H9 (cell line): ENCODE measurements at regions not wholly inside any gene's neighbourhood (a gene's known extent, or its start where the extent isn't known, plus 50 kb on each side); places are given as distances from the start of the nearest gene placed in this dataset.

Experiments used
- DNase-seq: peaks from one replicate; pipeline ENCODE4 v3.0.0-alpha.2; 2017
- H2AFZ ChIP-seq: one replicate; pipeline ENCODE4 v1.6.1; 2013; ENCODE audit warnings: mild to moderate bottlenecking, low read length, control low read depth, moderate library complexity
- H2AK5ac ChIP-seq: 2 replicates; pipeline ENCODE4 v1.6.1; 2013; ENCODE audit warnings: low read length, control low read depth, mixed read lengths; ENCODE audit not compliant: insufficient read length
- H2BK120ac ChIP-seq: one replicate; pipeline ENCODE4 v1.6.1; 2013; ENCODE audit warnings: low read depth, mild to moderate bottlenecking, low read length, control low read depth, inconsistent platforms; ENCODE audit not compliant: poor library complexity, severe bottlenecking
- H2BK12ac ChIP-seq: 2 replicates; pipeline ENCODE4 v1.6.1; 2013; ENCODE audit warnings: low read length, control low read depth, mixed read lengths, low read depth; ENCODE audit not compliant: insufficient read length
- H2BK15ac ChIP-seq: 2 replicates; pipeline ENCODE4 v1.6.1; 2013; ENCODE audit warnings: low read depth, low read length, control low read depth
- H2BK20ac ChIP-seq: one replicate; pipeline ENCODE4 v1.6.1; 2013; ENCODE audit warnings: low read depth, mild to moderate bottlenecking, low read length, control low read depth, inconsistent platforms; ENCODE audit not compliant: poor library complexity, severe bottlenecking
- H2BK5ac ChIP-seq: 2 replicates; pipeline ENCODE4 v1.6.1; 2013; ENCODE audit warnings: low read length, control low read depth, mixed read lengths; ENCODE audit not compliant: insufficient read length
- H3K14ac ChIP-seq: 2 replicates; pipeline ENCODE4 v1.6.1; 2013; ENCODE audit warnings: low read length, control low read depth; ENCODE audit not compliant: insufficient read depth
- H3K18ac ChIP-seq: 2 replicates; pipeline ENCODE4 v1.6.1; 2013; ENCODE audit warnings: low read depth, mild to moderate bottlenecking, mixed read lengths, low read length, control low read depth; ENCODE audit not compliant: insufficient read length
- H3K23ac ChIP-seq: 2 replicates; pipeline ENCODE4 v1.6.1; 2013; ENCODE audit warnings: low read length, control low read depth, mixed read lengths, low read depth; ENCODE audit not compliant: insufficient read length
- H3K23me2 ChIP-seq: 2 replicates; pipeline ENCODE4 v1.6.1; 2013; ENCODE audit warnings: low read depth, mild to moderate bottlenecking, mixed read lengths, low read length, control low read depth; ENCODE audit not compliant: insufficient read length, poor library complexity, severe bottlenecking
- H3K27ac ChIP-seq: 2 replicates; pipeline ENCODE4 v1.5.1; 2013; ENCODE audit warnings: low read length, control low read depth, mixed read lengths, low read depth; ENCODE audit not compliant: insufficient read length
- H3K27me3 ChIP-seq: 2 replicates; pipeline ENCODE4 v1.6.1; 2013; ENCODE audit warnings: low read length, control low read depth, inconsistent platforms; ENCODE audit not compliant: insufficient read depth
- H3K4ac ChIP-seq: 2 replicates; pipeline ENCODE4 v1.6.1; 2013; ENCODE audit warnings: low read depth, mild to moderate bottlenecking, control low read depth, inconsistent platforms, low read length, moderate library complexity
- H3K4me1 ChIP-seq: 2 replicates; pipeline ENCODE4 v1.6.1; 2013; ENCODE audit warnings: low read length, control low read depth, inconsistent platforms; ENCODE audit not compliant: insufficient read depth
- H3K4me2 ChIP-seq: 2 replicates; pipeline ENCODE4 v1.6.1; 2013; ENCODE audit warnings: low read length, control low read depth, mixed read lengths; ENCODE audit not compliant: insufficient read length, insufficient read depth
- H3K56ac ChIP-seq: 2 replicates; pipeline ENCODE4 v1.6.1; 2013; ENCODE audit warnings: low read depth, mild to moderate bottlenecking, mixed read lengths, low read length, control low read depth; ENCODE audit not compliant: insufficient read length
- H3K79me1 ChIP-seq: 2 replicates; pipeline ENCODE4 v1.6.1; 2013; ENCODE audit warnings: low read depth, mild to moderate bottlenecking, moderate library complexity, low read length, control low read depth, inconsistent platforms; ENCODE audit not compliant: insufficient read depth, poor library complexity, severe bottlenecking
- H3K79me2 ChIP-seq: 2 replicates; pipeline ENCODE4 v1.6.1; 2013; ENCODE audit warnings: low read length, control low read depth, inconsistent platforms; ENCODE audit not compliant: insufficient read depth
- H3K9ac ChIP-seq: 2 replicates; pipeline ENCODE4 v1.6.1; 2013; ENCODE audit warnings: low read length, control low read depth, mixed read lengths; ENCODE audit not compliant: insufficient read length; ENCODE audit errors: extremely low read depth
- H3K9me3 ChIP-seq: one replicate; pipeline ENCODE4 v1.6.1; 2013; ENCODE audit warnings: low read depth, low read length, inconsistent platforms; ENCODE audit not compliant: control insufficient read depth
- H3T11ph ChIP-seq: one replicate; pipeline ENCODE4 v1.6.1; 2013; ENCODE audit warnings: mild to moderate bottlenecking, low read length, control low read depth, inconsistent platforms
- H4K20me1 ChIP-seq: one replicate; pipeline ENCODE4 v1.6.1; 2013; ENCODE audit not compliant: control insufficient read depth, insufficient read length, insufficient read depth
- H4K5ac ChIP-seq: 2 replicates; pipeline ENCODE4 v1.6.1; 2013; ENCODE audit warnings: low read depth, mild to moderate bottlenecking, mixed read lengths, low read length, control low read depth; ENCODE audit not compliant: insufficient read length
- H4K8ac ChIP-seq: replicated peaks from 2 replicates; pipeline ENCODE4 v1.6.1; 2013; ENCODE audit warnings: low read length, control low read depth, mixed read lengths, low read depth; ENCODE audit not compliant: insufficient read length
- H4K91ac ChIP-seq: 2 replicates; pipeline ENCODE4 v1.6.1; 2013; ENCODE audit warnings: low read depth, mild to moderate bottlenecking, moderate library complexity, mixed read lengths, low read length, control low read depth; ENCODE audit not compliant: insufficient read length
- H3K27ac Mint-ChIP-seq, 3 experiments: 2 replicates in 2 of 3; 3 replicates in 1 of 3; pipeline ENCODE4 v1.8.0; 2020 to 2021; ENCODE audit warnings: mixed read lengths in 3 of 3, mild to moderate bottlenecking in 1 of 3, moderate library complexity in 1 of 3
- H3K27me3 Mint-ChIP-seq: 2 replicates; pipeline ENCODE4 v1.8.0; 2021; ENCODE audit warnings: low read depth, mild to moderate bottlenecking, moderate library complexity, mixed read lengths
- H3K36me3 Mint-ChIP-seq, 3 experiments: 2 replicates in 2 of 3; 3 replicates in 1 of 3; pipeline ENCODE4 v1.8.0; 2020 to 2021; ENCODE audit warnings: low read depth in 3 of 3, mixed read lengths in 3 of 3; ENCODE audit not compliant: insufficient read depth in 1 of 3
- H3K4me1 Mint-ChIP-seq, 2 experiments: 2 replicates each; pipeline ENCODE4 v1.8.0; 2020; ENCODE audit warnings: mixed read lengths in 2 of 2
- H3K4me3 Mint-ChIP-seq, 2 experiments: 2 replicates in 1 of 2; 3 replicates in 1 of 2; pipeline ENCODE4 v1.8.0; 2020 to 2021; ENCODE audit warnings: mild to moderate bottlenecking in 2 of 2, mixed read lengths in 2 of 2, moderate library complexity in 1 of 2
- H3K9me3 Mint-ChIP-seq, 2 experiments: 2 replicates in 1 of 2; 3 replicates in 1 of 2; pipeline ENCODE4 v1.8.0; 2020; ENCODE audit warnings: mild to moderate bottlenecking in 2 of 2, mixed read lengths in 2 of 2, moderate library complexity in 1 of 2
- WGBS: extraction: QIAGEN DNeasy Blood & Tissue Kit; methylation state at CpG from one replicate; pipeline ENCODE4 v1.1.7; 2013; ENCODE audit warnings: missing lambda C conversion rate, low lambda C conversion rate, mixed read lengths; ENCODE audit not compliant: insufficient read length; ENCODE audit errors: extremely low coverage; 5-methylcytosine and 5-hydroxymethylcytosine counted together
- TF ChIP-seq, protein P1 (sequence below): fragments of 200-600 bp; sonication (generic); conservative IDR thresholded peaks from 3 replicates; pipeline ENCODE4 v1.8.0; 2021; ENCODE audit warnings: antibody characterized with exemption, mild to moderate bottlenecking

DNA sequence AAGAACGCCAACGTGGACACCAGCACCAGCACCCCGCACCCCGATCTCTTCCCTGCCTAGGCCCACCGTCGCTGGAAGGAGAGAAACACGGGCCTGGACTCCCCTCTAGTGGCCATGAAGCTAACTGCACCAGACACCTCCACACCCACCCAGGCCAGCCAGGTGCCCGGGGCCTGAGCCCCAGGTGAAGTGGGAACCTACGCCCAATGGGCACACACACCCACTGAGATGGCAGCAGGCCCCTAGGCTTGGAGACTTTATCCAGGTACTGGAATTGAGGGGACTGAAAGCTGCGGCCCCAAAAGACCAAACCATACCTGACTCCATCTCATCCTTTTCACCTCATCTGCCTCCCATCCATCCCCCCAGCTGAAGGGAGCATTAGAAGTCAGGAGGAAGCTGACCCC lies 81.0 kb downstream of the BUD13 start:
- Histone ChIP-seq H4K5ac (no peak overlapping the region), H3K9me3 (no peaks in the 10 kb centered on the region), H2BK15ac (no peak overlapping the region), H3K79me1 (no peaks in the 10 kb centered on the region), H2AK5ac (no peak overlapping the region), H3K18ac (no peak overlapping the region), H3K4ac (no peak overlapping the region), H4K20me1 (no peaks in the 10 kb centered on the region), H3K4me2 (no peak overlapping the region), H3K79me2 (no peaks in the 10 kb centered on the region), H2BK5ac (no peak overlapping the region), H3K56ac (no peak overlapping the region), H2BK120ac (no peak overlapping the region), H2BK20ac (no peak overlapping the region), H3K27me3 (no peaks in the 10 kb centered on the region), H4K91ac (no peak overlapping the region), H3K27ac (no peak overlapping the region), H3K14ac (no peak overlapping the region), H3K23ac (no peak overlapping the region), H2AFZ (no peak overlapping the region), H3K9ac (no peak overlapping the region), H4K8ac (no peak overlapping the region), H3T11ph (no peak overlapping the region), H3K4me1 (peaks cover 12% of the 10 kb centered on the region; the same call in 1 of the 2 replicates), H3K23me2 (no peaks in the 10 kb centered on the region), H2BK12ac (no peak overlapping the region)
- Mint-ChIP-seq H3K27ac (no peak overlapping the region), H3K9me3 (no peaks in the 10 kb centered on the region), H3K4me3 (no peak overlapping the region), H3K27me3 (no peaks in the 10 kb centered on the region; the same call in none of the 2 replicates), H3K36me3 (no peaks in the 10 kb centered on the region), H3K4me1 (peaks cover 22 to 43% of the 10 kb centered on the region in 2 experiments)
- DNase-seq: peak; percentile 78
- WGBS: no CpG with 5 or more reads among the region's 10 CpGs
- TF ChIP-seq, protein P1, sequence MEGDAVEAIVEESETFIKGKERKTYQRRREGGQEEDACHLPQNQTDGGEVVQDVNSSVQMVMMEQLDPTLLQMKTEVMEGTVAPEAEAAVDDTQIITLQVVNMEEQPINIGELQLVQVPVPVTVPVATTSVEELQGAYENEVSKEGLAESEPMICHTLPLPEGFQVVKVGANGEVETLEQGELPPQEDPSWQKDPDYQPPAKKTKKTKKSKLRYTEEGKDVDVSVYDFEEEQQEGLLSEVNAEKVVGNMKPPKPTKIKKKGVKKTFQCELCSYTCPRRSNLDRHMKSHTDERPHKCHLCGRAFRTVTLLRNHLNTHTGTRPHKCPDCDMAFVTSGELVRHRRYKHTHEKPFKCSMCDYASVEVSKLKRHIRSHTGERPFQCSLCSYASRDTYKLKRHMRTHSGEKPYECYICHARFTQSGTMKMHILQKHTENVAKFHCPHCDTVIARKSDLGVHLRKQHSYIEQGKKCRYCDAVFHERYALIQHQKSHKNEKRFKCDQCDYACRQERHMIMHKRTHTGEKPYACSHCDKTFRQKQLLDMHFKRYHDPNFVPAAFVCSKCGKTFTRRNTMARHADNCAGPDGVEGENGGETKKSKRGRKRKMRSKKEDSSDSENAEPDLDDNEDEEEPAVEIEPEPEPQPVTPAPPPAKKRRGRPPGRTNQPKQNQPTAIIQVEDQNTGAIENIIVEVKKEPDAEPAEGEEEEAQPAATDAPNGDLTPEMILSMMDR: peak; percentile 88
